ENCODE measurements at regions not wholly inside any gene's neighbourhood (a gene's known extent, or its start where the extent isn't known, plus 50 kb on each side); places are given as distances from the start of the nearest gene placed in this dataset.

- no peak overlapping the region for H3K4me3 Mint-ChIP-seq
- no peaks in the 10 kb centered on the region for H3K36me3 Mint-ChIP-seq
- H3K9me3 Mint-ChIP-seq: peaks cover 0 to 12% (median 4%) of the 10 kb centered on the region in 7 donors
- H3K27ac Mint-ChIP-seq: no peak overlapping the region
- DNase-seq (no peak), ATAC-seq (ENCODE audit: low read depth in 2 of 2) (no peak)
- no peaks in the 10 kb centered on the region for H3K27me3 Mint-ChIP-seq
- H3K4me1 Mint-ChIP-seq: no peaks in the 10 kb centered on the region
Observed at GRCh38 chr4:58566260-58566659, 1456.1 kb upstream of the IGFBP7 start.

DNA sequence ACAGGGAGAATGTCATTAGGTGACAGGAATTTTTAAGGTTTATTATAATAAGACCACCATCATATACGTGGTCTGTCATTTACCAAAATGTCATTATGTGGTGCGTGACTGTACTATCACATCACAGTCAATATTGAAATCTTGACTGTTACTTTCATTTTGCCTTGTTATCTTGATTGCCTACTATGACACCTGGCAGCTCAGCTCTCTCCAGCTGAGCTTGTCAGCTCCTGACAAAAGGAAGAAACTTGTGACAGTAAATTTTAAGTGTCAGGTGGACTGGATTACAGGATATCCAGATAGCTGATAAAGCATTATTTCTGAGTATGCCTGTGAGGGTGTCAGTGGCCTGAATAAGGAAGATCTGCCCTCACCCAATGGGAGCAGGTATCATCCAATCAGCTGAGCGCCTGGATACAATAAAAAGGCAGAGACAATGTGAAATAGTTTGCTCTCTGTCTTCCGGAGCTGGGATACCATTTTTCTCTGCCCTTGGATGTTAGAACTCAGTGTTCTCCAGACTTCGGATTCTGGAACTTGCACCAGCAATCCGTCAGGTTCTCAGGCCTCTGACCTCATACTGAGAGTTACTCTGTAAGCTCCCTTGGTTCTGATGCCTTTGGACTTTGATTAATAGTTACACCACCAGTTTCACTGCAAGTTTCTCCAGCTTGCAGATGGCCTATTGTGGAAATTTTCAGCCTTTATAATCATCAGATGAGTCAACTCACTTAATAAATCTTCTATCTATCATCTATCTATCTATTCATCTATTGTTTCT is 1454.7 kb upstream of the IGFBP7 start:
- no peaks in the 10 kb centered on the region for H3K4me1 Mint-ChIP-seq
- peaks cover 0 to 5% (median 0%) of the 10 kb centered on the region in 7 donors for H3K9me3 Mint-ChIP-seq
- ATAC-seq (ENCODE audit: low read depth in 2 of 2): no peak
- no peak for DNase-seq
- H3K4me3 Mint-ChIP-seq: no peak overlapping the region
- no peaks in the 10 kb centered on the region for H3K27me3 Mint-ChIP-seq
- H3K36me3 Mint-ChIP-seq: no peaks in the 10 kb centered on the region
- no peak overlapping the region for H3K27ac Mint-ChIP-seq

GRCh38 chr4:58561170-58561569 is 1451.0 kb upstream of the IGFBP7 start:
- Mint-ChIP-seq H3K27ac (no peak overlapping the region), H3K4me3 (no peak overlapping the region), H3K4me1 (no peaks in the 10 kb centered on the region), H3K36me3 (no peaks in the 10 kb centered on the region), H3K9me3 (peaks cover 0 to 3% (median 0%) of the 10 kb centered on the region in 7 donors), H3K27me3 (no peaks in the 10 kb centered on the region)
- no peak for ATAC-seq (ENCODE audit: low read depth in 2 of 2)
- no peak for DNase-seq

DNA sequence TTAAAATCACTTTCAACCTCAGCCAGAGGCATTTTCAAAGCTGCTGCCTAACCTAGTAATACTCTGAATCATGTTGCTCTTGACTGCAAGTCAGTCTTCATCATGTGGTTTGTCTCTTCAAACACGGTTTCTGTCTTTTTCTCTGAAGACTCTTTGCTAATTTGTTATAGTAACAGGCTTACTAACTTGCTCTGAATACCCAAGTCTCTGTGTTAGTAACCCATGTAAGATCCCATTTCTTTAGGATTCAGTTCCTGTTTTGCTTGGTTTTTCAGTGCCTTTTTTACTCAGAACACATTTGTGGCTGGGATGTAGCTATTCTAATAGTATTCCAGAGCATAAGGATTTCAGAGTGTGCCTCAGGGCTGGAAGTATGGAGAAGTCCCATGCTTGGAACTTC is 1450.6 kb upstream of the IGFBP7 start:
- DNase-seq: no peak
- Mint-ChIP-seq H3K27me3 (no peaks in the 10 kb centered on the region), H3K9me3 (peaks cover 0 to 3% (median 0%) of the 10 kb centered on the region in 7 donors), H3K27ac (no peak overlapping the region), H3K4me1 (no peaks in the 10 kb centered on the region), H3K36me3 (no peaks in the 10 kb centered on the region), H3K4me3 (no peak overlapping the region)
- no peak for ATAC-seq (ENCODE audit: low read depth in 2 of 2)

- Mint-ChIP-seq H3K4me3 (no peak overlapping the region), H3K4me1 (no peaks in the 10 kb centered on the region), H3K9me3 (peaks cover 0 to 4% (median 0%) of the 10 kb centered on the region in 7 donors), H3K27me3 (no peaks in the 10 kb centered on the region), H3K27ac (no peak overlapping the region), H3K36me3 (no peaks in the 10 kb centered on the region)
- ATAC-seq (ENCODE audit: low read depth in 2 of 2) (no peak), DNase-seq (no peak)
Observed at GRCh38 chr4:58553679-58554078, 1443.5 kb upstream of the IGFBP7 start.

DNA sequence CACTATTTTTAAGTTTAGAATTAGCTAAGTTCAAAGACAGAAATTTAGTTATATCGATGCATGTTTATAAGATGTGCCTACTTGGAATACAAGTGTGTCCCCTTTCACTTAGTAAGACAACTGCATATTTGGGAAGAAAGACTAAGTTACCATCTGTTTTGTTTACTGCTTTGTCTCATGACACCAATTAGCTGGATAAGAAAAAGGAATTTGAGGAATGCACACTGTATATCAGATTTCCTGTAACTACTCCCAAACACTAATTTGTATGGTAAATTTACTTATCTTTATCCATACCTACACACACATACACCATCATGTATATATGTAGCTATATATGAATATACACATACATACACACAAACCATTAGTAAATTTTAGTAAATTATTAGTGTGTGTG is 1442.8 kb upstream of the IGFBP7 start:
- ATAC-seq (ENCODE audit: low read depth in 2 of 2): no peak
- DNase-seq: no peak
- no peaks in the 10 kb centered on the region for H3K36me3 Mint-ChIP-seq
- H3K27ac Mint-ChIP-seq: no peak overlapping the region
- no peaks in the 10 kb centered on the region for H3K27me3 Mint-ChIP-seq
- no peaks in the 10 kb centered on the region for H3K4me1 Mint-ChIP-seq
- no peak overlapping the region for H3K4me3 Mint-ChIP-seq
- H3K9me3 Mint-ChIP-seq: peaks cover 0 to 4% (median 0%) of the 10 kb centered on the region in 7 donors

DNA sequence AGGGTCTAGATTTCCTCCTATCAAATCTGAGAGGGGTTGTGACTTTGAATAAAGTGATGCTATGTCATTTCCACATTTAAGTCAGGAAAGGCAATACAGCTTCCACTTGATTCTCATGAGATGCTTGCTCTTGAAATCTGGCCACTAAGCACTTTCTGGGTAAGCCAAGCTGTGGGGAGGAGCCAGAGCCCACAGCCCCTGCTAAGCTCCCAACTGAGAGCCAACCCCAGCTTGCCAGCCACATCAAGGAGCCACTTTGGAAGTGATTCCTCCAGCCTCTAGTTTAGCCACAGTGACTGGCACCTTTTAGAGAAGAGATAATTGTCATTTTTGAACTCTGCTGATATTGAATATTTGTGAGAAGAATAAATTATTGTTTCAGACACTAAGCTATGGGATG is 1441.5 kb upstream of the IGFBP7 start:
- no peak overlapping the region for H3K4me3 Mint-ChIP-seq
- H3K9me3 Mint-ChIP-seq: peaks cover 0 to 4% (median 0%) of the 10 kb centered on the region in 7 donors
- no peaks in the 10 kb centered on the region for H3K4me1 Mint-ChIP-seq
- no peak for ATAC-seq (ENCODE audit: low read depth in 2 of 2)
- no peaks in the 10 kb centered on the region for H3K27me3 Mint-ChIP-seq
- no peak for DNase-seq
- H3K36me3 Mint-ChIP-seq: no peaks in the 10 kb centered on the region
- H3K27ac Mint-ChIP-seq: no peak overlapping the region

GRCh38 chr4:58543465-58543864 is 1433.3 kb upstream of the IGFBP7 start:
- DNase-seq (no peak), ATAC-seq (ENCODE audit: low read depth in 2 of 2) (no peak)
- H3K27me3 Mint-ChIP-seq: no peaks in the 10 kb centered on the region
- H3K36me3 Mint-ChIP-seq: no peaks in the 10 kb centered on the region
- H3K4me3 Mint-ChIP-seq: no peak overlapping the region
- no peaks in the 10 kb centered on the region for H3K4me1 Mint-ChIP-seq
- H3K9me3 Mint-ChIP-seq: peaks cover 0 to 6% (median 0%) of the 10 kb centered on the region in 7 donors
- H3K27ac Mint-ChIP-seq: no peak overlapping the region

GRCh38 chr4:58541926-58542325 is 1431.7 kb upstream of the IGFBP7 start:
- no peak for ATAC-seq (ENCODE audit: low read depth in 2 of 2)
- Mint-ChIP-seq H3K27me3 (no peaks in the 10 kb centered on the region), H3K4me1 (no peaks in the 10 kb centered on the region), H3K27ac (no peak overlapping the region), H3K4me3 (no peak overlapping the region), H3K9me3 (peaks cover 0 to 8% (median 1%) of the 10 kb centered on the region in 7 donors), H3K36me3 (no peaks in the 10 kb centered on the region)
- DNase-seq: no peak

DNA sequence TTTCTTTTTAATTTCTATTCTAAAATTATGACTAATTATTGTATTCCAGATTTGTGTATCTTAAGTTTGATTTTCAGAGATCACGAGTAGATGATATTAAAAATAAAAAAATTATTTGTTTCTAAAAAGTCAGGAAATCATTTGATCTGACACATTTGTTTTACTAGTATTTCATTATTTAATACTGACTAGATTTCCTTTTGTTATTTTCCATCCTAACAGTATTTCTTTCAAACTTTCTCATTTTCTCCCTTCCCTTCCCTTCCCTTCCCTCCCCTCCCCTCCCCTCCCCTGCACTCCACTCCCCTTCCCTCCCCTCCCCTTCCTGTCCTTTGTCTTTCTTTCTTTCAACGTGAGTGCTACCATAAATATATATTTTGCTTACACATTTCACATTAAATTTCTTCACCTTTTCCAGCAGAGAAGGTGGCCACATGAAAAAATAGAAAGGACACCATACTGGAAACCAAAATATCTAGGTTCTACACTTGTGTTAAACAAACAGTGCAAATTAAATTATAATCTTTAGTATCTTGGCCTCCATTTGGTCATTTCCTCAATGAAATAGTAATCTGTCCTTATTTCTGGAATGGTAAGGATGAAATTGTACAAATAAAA is 1412.7 kb upstream of the IGFBP7 start:
- H3K36me3 Mint-ChIP-seq: no peaks in the 10 kb centered on the region
- DNase-seq (no peak), ATAC-seq (ENCODE audit: low read depth in 2 of 2) (no peak)
- no peak overlapping the region for H3K27ac Mint-ChIP-seq
- no peaks in the 10 kb centered on the region for H3K27me3 Mint-ChIP-seq
- peaks cover 0 to 13% (median 0%) of the 10 kb centered on the region in 7 donors for H3K9me3 Mint-ChIP-seq
- no peaks in the 10 kb centered on the region for H3K4me1 Mint-ChIP-seq
- H3K4me3 Mint-ChIP-seq: no peak overlapping the region

DNA sequence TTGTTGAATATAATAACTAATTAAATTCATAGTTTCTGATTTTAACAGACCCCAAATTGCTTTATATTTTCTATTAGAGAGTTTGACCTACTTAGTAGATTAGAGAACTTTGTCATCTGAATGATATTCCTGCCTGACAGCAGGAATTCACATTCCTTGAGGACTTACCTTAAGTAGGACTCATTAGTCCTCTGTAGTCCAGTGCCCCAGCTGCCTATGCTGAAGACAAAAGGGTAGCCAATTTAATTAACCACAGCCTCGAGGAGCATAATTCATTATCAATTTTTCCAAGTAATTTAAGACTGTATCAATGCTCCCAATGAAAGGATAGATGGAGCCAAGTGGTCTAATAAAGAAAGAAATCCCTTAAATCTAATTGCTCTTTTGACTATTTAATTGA is 1405.0 kb upstream of the IGFBP7 start:
- H3K27me3 Mint-ChIP-seq: no peaks in the 10 kb centered on the region
- ATAC-seq (ENCODE audit: low read depth in 2 of 2): no peak
- no peak overlapping the region for H3K27ac Mint-ChIP-seq
- no peak overlapping the region for H3K4me3 Mint-ChIP-seq
- no peak for DNase-seq
- peaks cover 0 to 7% (median 0%) of the 10 kb centered on the region in 7 donors for H3K9me3 Mint-ChIP-seq
- no peaks in the 10 kb centered on the region for H3K36me3 Mint-ChIP-seq
- H3K4me1 Mint-ChIP-seq: no peaks in the 10 kb centered on the region

DNA sequence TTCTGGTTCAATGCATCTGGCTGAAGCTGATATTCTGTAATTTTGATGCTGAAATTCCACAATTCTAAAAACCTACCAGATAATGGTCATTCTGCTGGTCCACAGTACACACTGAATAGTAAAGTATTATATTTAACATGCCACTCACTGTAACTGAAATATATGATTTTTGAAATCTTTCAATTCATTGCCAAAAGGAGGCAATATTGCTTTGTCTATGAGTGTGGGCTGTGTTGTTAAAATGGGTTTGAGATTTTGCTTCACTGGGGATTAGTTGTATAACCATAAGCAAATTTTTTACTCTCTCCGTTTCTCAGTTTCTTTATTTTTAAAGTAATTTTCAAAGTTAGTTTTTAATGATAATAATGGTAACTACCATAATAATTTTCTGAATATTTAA is 1404.1 kb upstream of the IGFBP7 start:
- Mint-ChIP-seq H3K4me3 (no peak overlapping the region), H3K36me3 (no peaks in the 10 kb centered on the region), H3K9me3 (peaks cover 0 to 2% (median 0%) of the 10 kb centered on the region in 7 donors), H3K4me1 (no peaks in the 10 kb centered on the region), H3K27ac (no peak overlapping the region), H3K27me3 (no peaks in the 10 kb centered on the region)
- ATAC-seq (ENCODE audit: low read depth in 2 of 2) (no peak), DNase-seq (no peak)

GRCh38 chr4:58510652-58511051 is 1400.5 kb upstream of the IGFBP7 start:
- Mint-ChIP-seq H3K9me3 (no peaks in the 10 kb centered on the region), H3K27me3 (no peaks in the 10 kb centered on the region), H3K36me3 (no peaks in the 10 kb centered on the region), H3K4me1 (no peaks in the 10 kb centered on the region), H3K27ac (no peak overlapping the region), H3K4me3 (no peak overlapping the region)
- DNase-seq (no peak), ATAC-seq (ENCODE audit: low read depth in 2 of 2) (no peak)

DNA sequence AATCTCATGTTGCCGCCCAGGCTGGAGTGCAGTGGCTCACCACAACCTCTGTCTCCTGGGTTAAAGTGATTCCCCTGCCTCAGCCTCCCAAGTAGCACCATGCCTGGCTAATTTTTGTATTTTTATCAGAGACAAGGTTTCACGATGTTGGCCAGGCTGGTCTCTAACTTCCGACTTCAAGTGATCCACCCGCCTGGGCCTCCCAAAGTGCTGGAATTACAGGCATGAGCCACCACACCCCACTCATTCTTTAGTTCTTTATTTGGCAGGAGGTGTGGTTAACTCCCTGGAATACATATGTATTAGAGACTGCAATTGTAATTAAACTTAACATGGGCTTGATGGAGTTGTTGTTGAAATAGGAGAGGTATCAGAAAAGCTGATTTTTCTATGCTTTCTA is 1396.9 kb upstream of the IGFBP7 start:
- Mint-ChIP-seq H3K36me3 (no peaks in the 10 kb centered on the region), H3K4me1 (no peaks in the 10 kb centered on the region), H3K4me3 (no peak overlapping the region), H3K9me3 (peaks cover 0 to 4% (median 1%) of the 10 kb centered on the region in 7 donors), H3K27me3 (no peaks in the 10 kb centered on the region), H3K27ac (peak overlapping the region in 1 of 6 donors; percentile 79)
- ATAC-seq (ENCODE audit: low read depth in 2 of 2) (no peak), DNase-seq (no peak)

All from naive B cell (primary cell).